ENCODE measurements at regions not wholly inside any gene's neighbourhood (a gene's known extent, or its start where the extent isn't known, plus 50 kb on each side); places are given as distances from the start of the nearest gene placed in this dataset.

DNA sequence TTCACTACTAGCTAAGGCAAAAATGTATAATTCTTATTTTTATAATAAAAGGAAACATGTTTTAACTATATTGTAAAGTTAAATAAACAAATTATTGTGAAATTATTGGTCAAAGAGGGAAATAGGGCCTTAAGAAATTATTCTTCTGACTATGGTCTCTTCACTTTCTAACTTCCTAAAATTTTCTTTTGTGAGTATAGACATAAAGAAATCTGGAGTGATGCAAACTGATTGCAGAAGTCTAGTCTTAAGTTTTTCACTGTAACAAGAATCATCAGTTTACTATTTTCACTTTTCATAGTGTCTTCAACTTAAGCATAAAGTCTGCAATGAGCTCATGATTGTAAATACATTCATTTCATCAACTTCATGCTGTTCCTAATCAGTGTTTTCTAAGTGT, 525.4 kb downstream of the TFEC start:
- H3K27ac ChIP-seq (ENCODE audit: low read length) = no peak overlapping the region
- H3K36me3 ChIP-seq (replicated peaks; ENCODE audit: insufficient read depth, low read length) = no peaks in the 10 kb centered on the region
- DNase-seq = no peak
- H3K9me2 ChIP-seq (replicated peaks; ENCODE audit: insufficient read depth, low read length) = no peaks in the 10 kb centered on the region
- H2AFZ ChIP-seq (ENCODE audit: low read length) = no peak overlapping the region
- H3K79me2 ChIP-seq (ENCODE audit: low read length) = no peaks in the 10 kb centered on the region
- no peaks in the 10 kb centered on the region for H3K4me1 ChIP-seq (ENCODE audit: low read length)
- no peak overlapping the region for H3K4me3 ChIP-seq (ENCODE audit: low read length)
- no peak overlapping the region for H3K9ac ChIP-seq (ENCODE audit: low read length)
- no peaks in the 10 kb centered on the region for H3K27me3 ChIP-seq (replicated peaks; ENCODE audit: insufficient read depth, low read length)
- no peaks in the 10 kb centered on the region for H3F3A ChIP-seq (ENCODE audit: insufficient read depth, low read length)
- no peaks in the 10 kb centered on the region for H3K9me3 ChIP-seq (replicated peaks; ENCODE audit: insufficient read depth, low read length)
- H3K4me2 ChIP-seq (ENCODE audit: low read depth, low read length) = no peak overlapping the region
- H4K20me1 ChIP-seq (ENCODE audit: insufficient read depth, low read length) = no peaks in the 10 kb centered on the region
- TF ChIP-seq, protein P1, sequence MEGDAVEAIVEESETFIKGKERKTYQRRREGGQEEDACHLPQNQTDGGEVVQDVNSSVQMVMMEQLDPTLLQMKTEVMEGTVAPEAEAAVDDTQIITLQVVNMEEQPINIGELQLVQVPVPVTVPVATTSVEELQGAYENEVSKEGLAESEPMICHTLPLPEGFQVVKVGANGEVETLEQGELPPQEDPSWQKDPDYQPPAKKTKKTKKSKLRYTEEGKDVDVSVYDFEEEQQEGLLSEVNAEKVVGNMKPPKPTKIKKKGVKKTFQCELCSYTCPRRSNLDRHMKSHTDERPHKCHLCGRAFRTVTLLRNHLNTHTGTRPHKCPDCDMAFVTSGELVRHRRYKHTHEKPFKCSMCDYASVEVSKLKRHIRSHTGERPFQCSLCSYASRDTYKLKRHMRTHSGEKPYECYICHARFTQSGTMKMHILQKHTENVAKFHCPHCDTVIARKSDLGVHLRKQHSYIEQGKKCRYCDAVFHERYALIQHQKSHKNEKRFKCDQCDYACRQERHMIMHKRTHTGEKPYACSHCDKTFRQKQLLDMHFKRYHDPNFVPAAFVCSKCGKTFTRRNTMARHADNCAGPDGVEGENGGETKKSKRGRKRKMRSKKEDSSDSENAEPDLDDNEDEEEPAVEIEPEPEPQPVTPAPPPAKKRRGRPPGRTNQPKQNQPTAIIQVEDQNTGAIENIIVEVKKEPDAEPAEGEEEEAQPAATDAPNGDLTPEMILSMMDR (IDR thresholded peaks at IDR 0.05; ENCODE audit: low read length) = no peak
- TF ChIP-seq EZH2phosphoT487 (IDR thresholded peaks at IDR 0.05; ENCODE audit: low read length) (no peak), EZH2 (optimal IDR thresholded peaks at IDR 0.05; ENCODE audit: low read depth, low read length) (no peak)

DNA sequence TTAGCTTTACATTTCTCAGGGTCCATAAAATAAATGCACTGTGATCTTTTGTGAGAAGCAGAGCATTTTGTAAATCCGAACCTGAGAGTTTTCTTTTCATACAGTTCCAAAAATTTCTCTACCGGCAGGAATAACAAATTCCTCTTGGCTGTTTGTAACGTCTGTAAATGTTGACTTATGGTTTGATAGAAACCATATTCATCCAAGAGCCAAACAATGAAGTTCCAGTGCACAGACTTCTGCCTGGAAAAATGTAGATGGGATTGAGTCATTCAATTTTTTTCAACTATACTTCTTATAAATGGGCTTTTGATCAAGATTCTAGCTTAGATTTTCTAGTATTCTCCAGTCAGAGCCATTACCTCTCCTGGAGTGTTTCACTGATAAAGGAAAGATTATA, 530.6 kb downstream of the TFEC start:
- Histone ChIP-seq H2AFZ (ENCODE audit: low read length) (no peak overlapping the region), H3F3A (ENCODE audit: insufficient read depth, low read length) (no peaks in the 10 kb centered on the region), H3K36me3 (replicated peaks; ENCODE audit: insufficient read depth, low read length) (no peaks in the 10 kb centered on the region), H3K9me3 (replicated peaks; ENCODE audit: insufficient read depth, low read length) (no peaks in the 10 kb centered on the region), H4K20me1 (ENCODE audit: insufficient read depth, low read length) (no peaks in the 10 kb centered on the region), H3K4me3 (ENCODE audit: low read length) (no peak overlapping the region), H3K27ac (ENCODE audit: low read length) (no peak overlapping the region), H3K4me2 (ENCODE audit: low read depth, low read length) (no peak overlapping the region), H3K9me2 (replicated peaks; ENCODE audit: insufficient read depth, low read length) (no peaks in the 10 kb centered on the region), H3K27me3 (replicated peaks; ENCODE audit: insufficient read depth, low read length) (no peaks in the 10 kb centered on the region), H3K4me1 (ENCODE audit: low read length) (no peaks in the 10 kb centered on the region), H3K79me2 (ENCODE audit: low read length) (no peaks in the 10 kb centered on the region), H3K9ac (ENCODE audit: low read length) (no peak overlapping the region)
- DNase-seq = no peak
- no peak for TF ChIP-seq EZH2phosphoT487 (IDR thresholded peaks at IDR 0.05; ENCODE audit: low read length)
- TF ChIP-seq, protein P1 (IDR thresholded peaks at IDR 0.05; ENCODE audit: low read length) = no peak
- no peak for TF ChIP-seq EZH2 (optimal IDR thresholded peaks at IDR 0.05; ENCODE audit: low read depth, low read length)

DNA sequence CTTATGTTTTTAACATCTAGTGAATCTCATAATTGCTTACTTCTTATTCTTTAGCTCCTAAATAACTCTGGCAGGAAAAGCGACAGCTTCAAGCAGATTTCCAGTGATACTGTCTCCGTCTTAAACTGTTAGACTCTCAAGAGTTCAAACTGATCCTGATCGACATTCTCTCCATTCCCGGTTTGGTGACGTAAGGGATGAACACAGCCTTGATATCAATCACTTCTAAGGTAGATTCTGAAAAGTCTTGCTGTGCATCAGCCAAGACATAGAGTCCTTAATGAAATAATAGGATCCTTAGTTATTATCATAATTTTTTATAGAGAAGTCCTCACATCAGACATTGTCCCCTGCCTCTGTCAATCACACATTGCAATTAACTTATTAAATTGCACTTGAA, 534.6 kb downstream of the TFEC start:
- Histone ChIP-seq H3K4me2 (ENCODE audit: low read depth, low read length) (no peak overlapping the region), H4K20me1 (ENCODE audit: insufficient read depth, low read length) (no peaks in the 10 kb centered on the region), H3K4me3 (ENCODE audit: low read length) (no peak overlapping the region), H3K9ac (ENCODE audit: low read length) (no peak overlapping the region), H3K27ac (ENCODE audit: low read length) (no peak overlapping the region), H2AFZ (ENCODE audit: low read length) (no peak overlapping the region), H3K9me2 (replicated peaks; ENCODE audit: insufficient read depth, low read length) (no peaks in the 10 kb centered on the region), H3K9me3 (replicated peaks; ENCODE audit: insufficient read depth, low read length) (no peaks in the 10 kb centered on the region), H3K4me1 (ENCODE audit: low read length) (no peaks in the 10 kb centered on the region), H3K36me3 (replicated peaks; ENCODE audit: insufficient read depth, low read length) (no peaks in the 10 kb centered on the region), H3F3A (ENCODE audit: insufficient read depth, low read length) (no peaks in the 10 kb centered on the region), H3K27me3 (replicated peaks; ENCODE audit: insufficient read depth, low read length) (no peaks in the 10 kb centered on the region), H3K79me2 (ENCODE audit: low read length) (no peaks in the 10 kb centered on the region)
- no peak for DNase-seq
- no peak for TF ChIP-seq EZH2phosphoT487 (IDR thresholded peaks at IDR 0.05; ENCODE audit: low read length)

DNA sequence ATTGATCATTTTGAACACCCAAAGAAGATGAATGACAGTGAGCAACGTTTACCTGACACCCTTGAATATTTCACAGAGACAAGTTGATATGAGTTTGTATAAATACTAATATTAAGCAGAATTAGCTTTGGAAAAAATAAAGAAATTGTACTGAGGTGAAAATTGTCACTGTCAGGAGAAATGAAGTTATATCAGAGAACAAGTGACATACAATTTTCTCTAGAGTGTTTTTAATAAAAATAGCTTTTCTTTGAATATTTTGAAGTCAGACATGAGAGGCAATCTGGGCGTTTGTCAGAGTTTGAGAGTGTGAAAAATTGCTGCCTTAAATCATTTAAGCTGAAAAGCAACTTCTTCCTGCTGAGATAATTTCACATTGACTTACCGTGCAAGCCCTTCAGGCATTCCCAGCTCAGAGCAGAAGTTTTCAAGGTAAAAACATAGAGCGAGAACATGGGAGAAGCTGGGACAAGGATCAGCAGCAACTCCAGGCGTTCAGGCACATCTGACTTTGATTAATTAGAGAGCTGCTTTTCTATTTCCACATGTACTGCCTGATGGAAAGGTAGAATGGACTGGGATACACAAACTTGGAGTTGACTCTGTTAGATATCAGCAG, 535.9 kb downstream of the TFEC start:
- Histone ChIP-seq H2AFZ (ENCODE audit: low read length) (no peak overlapping the region), H3K36me3 (replicated peaks; ENCODE audit: insufficient read depth, low read length) (no peaks in the 10 kb centered on the region), H4K20me1 (ENCODE audit: insufficient read depth, low read length) (no peaks in the 10 kb centered on the region)

More for the DNA sequence above, 535.9 kb downstream of the TFEC start:
- Histone ChIP-seq H3K79me2 (ENCODE audit: low read length) (no peaks in the 10 kb centered on the region), H3K27me3 (replicated peaks; ENCODE audit: insufficient read depth, low read length) (no peaks in the 10 kb centered on the region), H3K4me2 (ENCODE audit: low read depth, low read length) (no peak overlapping the region), H3K9ac (ENCODE audit: low read length) (no peak overlapping the region), H3K9me3 (replicated peaks; ENCODE audit: insufficient read depth, low read length) (no peaks in the 10 kb centered on the region), H3K27ac (ENCODE audit: low read length) (no peak overlapping the region), H3K4me3 (ENCODE audit: low read length) (no peak overlapping the region), H3F3A (ENCODE audit: insufficient read depth, low read length) (no peaks in the 10 kb centered on the region), H3K4me1 (ENCODE audit: low read length) (no peaks in the 10 kb centered on the region), H3K9me2 (replicated peaks; ENCODE audit: insufficient read depth, low read length) (no peaks in the 10 kb centered on the region)
- no peak for DNase-seq
- TF ChIP-seq EZH2phosphoT487 (IDR thresholded peaks at IDR 0.05; ENCODE audit: low read length) = no peak
- TF ChIP-seq, protein P1 (IDR thresholded peaks at IDR 0.05; ENCODE audit: low read length) = no peak
- no peak for TF ChIP-seq EZH2 (optimal IDR thresholded peaks at IDR 0.05; ENCODE audit: low read depth, low read length)
